ENCODE measurements at regions not wholly inside any gene's neighbourhood (a gene's known extent, or its start where the extent isn't known, plus 50 kb on each side); places are given as distances from the start of the nearest gene placed in this dataset.

GRCh38 chr4:13866881-13867280, 239.4 kb upstream of the BOD1L1 start:
- Histone ChIP-seq H3K9me3 (no peaks in the 10 kb centered on the region), H3K36me3 (ENCODE audit: insufficient read depth in 1 of 2, low read depth in 1 of 2) (no peaks in the 10 kb centered on the region), H3K27ac (no peak overlapping the region), H3K4me3 (no peak overlapping the region), H3K4me1 (no peaks in the 10 kb centered on the region), H3K27me3 (ENCODE audit: insufficient read depth in 3 of 3, low read length in 2 of 3) (no peaks in the 10 kb centered on the region)
- no peak for ATAC-seq
- WGBS, 3 donors: 41 to 84% (median 52%) methylated on average over 1 of the region's 1 CpG
- no peak for DNase-seq
- no peak for TF ChIP-seq CTCF (IDR thresholded peaks at IDR 0.05)
- intact Hi-C loops (cut with DNase I): no loop called here

- no peaks in the 10 kb centered on the region for H3K27me3 ChIP-seq (ENCODE audit: insufficient read depth in 3 of 3, low read length in 2 of 3)
- intact Hi-C loops (cut with DNase I): no loop called here
- H3K27ac ChIP-seq: no peak overlapping the region
- H3K36me3 ChIP-seq (ENCODE audit: insufficient read depth in 1 of 2, low read depth in 1 of 2): no peaks in the 10 kb centered on the region
- no peak for TF ChIP-seq CTCF (IDR thresholded peaks at IDR 0.05)
- DNase-seq (no peak), ATAC-seq (no peak)
- no peaks in the 10 kb centered on the region for H3K9me3 ChIP-seq
- H3K4me1 ChIP-seq: no peaks in the 10 kb centered on the region
- no peak overlapping the region for H3K4me3 ChIP-seq
Observed at GRCh38 chr4:13872155-13872554, 244.6 kb upstream of the BOD1L1 start.

- ATAC-seq (no peak), DNase-seq (no peak)
- no peaks in the 10 kb centered on the region for H3K27me3 ChIP-seq (ENCODE audit: insufficient read depth in 3 of 3, low read length in 2 of 3)
- no peaks in the 10 kb centered on the region for H3K9me3 ChIP-seq
- H3K36me3 ChIP-seq (ENCODE audit: insufficient read depth in 1 of 2, low read depth in 1 of 2): no peaks in the 10 kb centered on the region
- H3K4me1 ChIP-seq: no peaks in the 10 kb centered on the region
- H3K27ac ChIP-seq: no peak overlapping the region
- WGBS, 3 donors: 50 to 57% (median 53%) methylated on average over 3 of the region's 3 CpGs
- intact Hi-C loops (cut with DNase I): no loop called here
- H3K4me3 ChIP-seq: no peak overlapping the region
- no peak for TF ChIP-seq CTCF (IDR thresholded peaks at IDR 0.05)
Observed at GRCh38 chr4:13872955-13873354, 245.4 kb upstream of the BOD1L1 start.

- Histone ChIP-seq H3K4me1 (no peaks in the 10 kb centered on the region), H3K9me3 (no peaks in the 10 kb centered on the region), H3K27ac (no peak overlapping the region), H3K27me3 (ENCODE audit: insufficient read depth in 3 of 3, low read length in 2 of 3) (no peaks in the 10 kb centered on the region), H3K36me3 (ENCODE audit: insufficient read depth in 1 of 2, low read depth in 1 of 2) (no peaks in the 10 kb centered on the region), H3K4me3 (no peak overlapping the region)
- no peak for DNase-seq
- intact Hi-C loops (cut with DNase I): no loop called here
- no peak for ATAC-seq
- WGBS, 3 donors: 76 to 80% (median 78%) methylated on average over 1 of the region's 1 CpG
- no peak for TF ChIP-seq CTCF (IDR thresholded peaks at IDR 0.05)
Observed at GRCh38 chr4:13875181-13875580, 247.7 kb upstream of the BOD1L1 start.

GRCh38 chr4:13876131-13876530, 248.6 kb upstream of the BOD1L1 start:
- no peak for TF ChIP-seq CTCF (IDR thresholded peaks at IDR 0.05)
- no peaks in the 10 kb centered on the region for H3K4me1 ChIP-seq
- intact Hi-C loops (cut with DNase I): no loop called here
- 54 to 60% (median 57%) methylated on average over 3 of the region's 3 CpGs for WGBS, 3 donors
- no peak overlapping the region for H3K27ac ChIP-seq
- no peaks in the 10 kb centered on the region for H3K9me3 ChIP-seq
- H3K27me3 ChIP-seq (ENCODE audit: insufficient read depth in 3 of 3, low read length in 2 of 3): no peaks in the 10 kb centered on the region
- H3K36me3 ChIP-seq (ENCODE audit: insufficient read depth in 1 of 2, low read depth in 1 of 2): no peaks in the 10 kb centered on the region
- ATAC-seq (no peak), DNase-seq (no peak)
- no peak overlapping the region for H3K4me3 ChIP-seq
